Motor neuron (in vitro differentiated cells): ENCODE measurements at regions not wholly inside any gene's neighbourhood (a gene's known extent, or its start where the extent isn't known, plus 50 kb on each side); places are given as distances from the start of the nearest gene placed in this dataset.

ENCODE experiments used
- ATAC-seq, 8 experiments: fragments of 200-7000 bp; cut with Tn5 transposase; replicated peaks in 6 of 8; 2 replicates each; pipeline ENCODE4 v1.8.0; 2021; ENCODE audit warnings: mild to moderate bottlenecking in 8 of 8, moderate library complexity in 8 of 8
- H3K27ac ChIP-seq, 2 donors: fragments of 250-450 bp; sonication (Bioruptor Pico); 2 replicates each; pipeline ENCODE4 v1.9.0; 2021; ENCODE audit warnings: antibody characterized with exemption in 2 of 2, mild to moderate bottlenecking in 2 of 2, moderate library complexity in 1 of 2
- H3K4me1 ChIP-seq, 2 donors: fragments of 250-450 bp; sonication (Bioruptor Pico); replicated peaks in 1 of 2; 2 replicates each; pipeline ENCODE4 v1.6.1; 2021; ENCODE audit warnings: antibody characterized with exemption in 2 of 2, mild to moderate bottlenecking in 2 of 2, moderate library complexity in 1 of 2
- H3K4me3 ChIP-seq, 5 donors: fragments of 250-450 bp; sonication (Bioruptor Pico); 2 replicates each; pipeline ENCODE4 v1.9.0; 2021; ENCODE audit warnings: antibody characterized with exemption in 5 of 5, mild to moderate bottlenecking in 5 of 5, moderate library complexity in 4 of 5
- WGBS, 10 experiments: fragments of 450-650 bp; shearing (Covaris generic); methylation state at CpG; one replicate each; pipeline ENCODE4 v1.0.0; 2022; 5-methylcytosine and 5-hydroxymethylcytosine counted together
- in situ Hi-C, 9 experiments: fragments of 400-800 bp; cut with MboI; loops; one replicate each; pipeline ENCODE4 v1.15.0; 2021; ENCODE audit warnings: low sequenced_read_pairs in 9 of 9, low pct_unique_long_range_greater_than_20kb in 2 of 9; ENCODE audit not compliant: unreplicated experiment in 9 of 9

GRCh38 chr20:19944772-19945459 is 72.2 kb upstream of the NAA20 start:
- H3K4me1 ChIP-seq = no peaks in the 10 kb centered on the region
- no peak overlapping the region for H3K4me3 ChIP-seq
- H3K27ac ChIP-seq = no peak overlapping the region
- peak in 2 of 8 experiments; percentile 15 to 62 for ATAC-seq
- in situ Hi-C loops = no loop called here
- 30 to 100% (median 93%) methylated on average over 2 to 4 of the region's 4 CpGs; no CpG with 5 or more reads in 3 of the 10 experiments for WGBS, 10 experiments

- Histone ChIP-seq H3K27ac (no peak overlapping the region), H3K4me3 (no peak overlapping the region), H3K4me1 (no peaks in the 10 kb centered on the region)
- WGBS, 10 experiments = 88 to 100% (median 93%) methylated on average over 1 to 9 of the region's 14 CpGs; no CpG with 5 or more reads in 2 of the 10 experiments
- in situ Hi-C loops = no loop called here
- no peak for ATAC-seq
Measured at GRCh38 chr20:19945732-19946670, 71.2 kb upstream of the NAA20 start.

- WGBS, 10 experiments = 75 to 100% (median 94%) methylated on average over 2 to 10 of the region's 10 CpGs; no CpG with 5 or more reads in 3 of the 10 experiments
- Histone ChIP-seq H3K27ac (no peak overlapping the region), H3K4me3 (no peak overlapping the region), H3K4me1 (no peaks in the 10 kb centered on the region)
- in situ Hi-C loops = no loop called here
- no peak for ATAC-seq
Measured at GRCh38 chr20:19947611-19948264, 69.4 kb upstream of the NAA20 start.

- Histone ChIP-seq H3K27ac (no peak overlapping the region), H3K4me1 (no peaks in the 10 kb centered on the region), H3K4me3 (no peak overlapping the region)
- no peak for ATAC-seq
- in situ Hi-C loops = no loop called here
- WGBS, 10 experiments = 75 to 100% (median 88%) methylated on average over 3 to 10 of the region's 10 CpGs; no CpG with 5 or more reads in 2 of the 10 experiments
Measured at GRCh38 chr20:19949195-19949867, 67.8 kb upstream of the NAA20 start.

GRCh38 chr20:19950042-19950441 is 67.1 kb upstream of the NAA20 start:
- no peak overlapping the region for H3K27ac ChIP-seq
- in situ Hi-C loops = no loop called here
- no peak for ATAC-seq
- no peak overlapping the region for H3K4me3 ChIP-seq
- WGBS, 10 experiments = 80 to 100% (median 100%) methylated on average over 1 of the region's 2 CpGs; no CpG with 5 or more reads in 5 of the 10 experiments
- no peaks in the 10 kb centered on the region for H3K4me1 ChIP-seq

GRCh38 chr20:19952392-19952791 is 64.8 kb upstream of the NAA20 start:
- ATAC-seq = no peak
- Histone ChIP-seq H3K4me3 (no peak overlapping the region), H3K4me1 (no peaks in the 10 kb centered on the region), H3K27ac (no peak overlapping the region)
- in situ Hi-C loops = no loop called here
- WGBS, 10 experiments = 88 to 100% (median 95%) methylated on average over 1 to 3 of the region's 3 CpGs; no CpG with 5 or more reads in 4 of the 10 experiments

GRCh38 chr20:19953606-19954005 is 63.6 kb upstream of the NAA20 start:
- peaks cover 2 to 4% of the 10 kb centered on the region in 2 donors for H3K4me1 ChIP-seq
- no peak for ATAC-seq
- H3K27ac ChIP-seq = no peak overlapping the region
- in situ Hi-C loops = no loop called here
- H3K4me3 ChIP-seq = no peak overlapping the region

- in situ Hi-C loops = no loop called here
- no peak for ATAC-seq
- peaks cover 6 to 7% of the 10 kb centered on the region in 2 donors for H3K4me1 ChIP-seq
- no peak overlapping the region for H3K27ac ChIP-seq
- no peak overlapping the region for H3K4me3 ChIP-seq
- WGBS, 10 experiments = 80 to 100% (median 92%) methylated on average over 1 to 4 of the region's 4 CpGs
Measured at GRCh38 chr20:19956976-19957375, 60.2 kb upstream of the NAA20 start.

GRCh38 chr20:19958219-19958618 is 58.9 kb upstream of the NAA20 start:
- H3K4me3 ChIP-seq = no peak overlapping the region
- WGBS, 10 experiments = 90 to 93% methylated on average over 2 to 3 of the region's 3 CpGs; no CpG with 5 or more reads in 8 of the 10 experiments
- in situ Hi-C loops = no loop called here
- ATAC-seq = peak in 1 of 8 experiments; percentile 80
- no peak overlapping the region for H3K27ac ChIP-seq
- H3K4me1 ChIP-seq = peaks cover 6 to 7% of the 10 kb centered on the region in 2 donors

GRCh38 chr20:19958928-19959327 is 58.2 kb upstream of the NAA20 start:
- Histone ChIP-seq H3K4me3 (no peak overlapping the region), H3K4me1 (peaks cover 6 to 7% of the 10 kb centered on the region in 2 donors), H3K27ac (no peak overlapping the region)
- WGBS, 10 experiments = 0 to 69% (median 35%) methylated on average over 2 to 4 of the region's 4 CpGs; no CpG with 5 or more reads in 4 of the 10 experiments
- peak in 5 of 8 experiments; percentile 24 to 70 (median 47) for ATAC-seq
- in situ Hi-C loops = no loop called here

GRCh38 chr20:19960745-19961144 is 56.4 kb upstream of the NAA20 start:
- H3K4me1 ChIP-seq = peaks cover 6 to 7% of the 10 kb centered on the region in 2 donors
- no peak for ATAC-seq
- no peak overlapping the region for H3K27ac ChIP-seq
- in situ Hi-C loops = no loop called here
- 83 to 100% (median 100%) methylated on average over 1 to 2 of the region's 2 CpGs; no CpG with 5 or more reads in 1 of the 10 experiments for WGBS, 10 experiments
- H3K4me3 ChIP-seq = no peak overlapping the region

- in situ Hi-C loops = no loop called here
- H3K27ac ChIP-seq = no peak overlapping the region
- WGBS, 10 experiments = 0 to 60% (median 24%) methylated on average over 1 to 6 of the region's 6 CpGs; no CpG with 5 or more reads in 2 of the 10 experiments
- peak in 3 of 8 experiments; percentile 90 to 94 (median 90) for ATAC-seq
- peaks cover 6 to 7% of the 10 kb centered on the region in 2 donors for H3K4me1 ChIP-seq
- no peak overlapping the region for H3K4me3 ChIP-seq
Measured at GRCh38 chr20:19961293-19961692, 55.9 kb upstream of the NAA20 start.
